HG03108 (cell line): ENCODE measurements at regions not wholly inside any gene's neighbourhood (a gene's known extent, or its start where the extent isn't known, plus 50 kb on each side); places are given as distances from the start of the nearest gene placed in this dataset.
"Not testable (repeated sequence)": the region's sequence is repeated elsewhere in the genome, so short reads cannot be mapped to it uniquely, and the experiment has no call there.

Source experiments
- ATAC-seq: cut with Tn5 transposase; IDR thresholded peaks from one replicate; pipeline ENCODE4 v1.9.1; 2021; ENCODE audit warnings: moderate library complexity; ENCODE audit not compliant: unreplicated experiment

DNA sequence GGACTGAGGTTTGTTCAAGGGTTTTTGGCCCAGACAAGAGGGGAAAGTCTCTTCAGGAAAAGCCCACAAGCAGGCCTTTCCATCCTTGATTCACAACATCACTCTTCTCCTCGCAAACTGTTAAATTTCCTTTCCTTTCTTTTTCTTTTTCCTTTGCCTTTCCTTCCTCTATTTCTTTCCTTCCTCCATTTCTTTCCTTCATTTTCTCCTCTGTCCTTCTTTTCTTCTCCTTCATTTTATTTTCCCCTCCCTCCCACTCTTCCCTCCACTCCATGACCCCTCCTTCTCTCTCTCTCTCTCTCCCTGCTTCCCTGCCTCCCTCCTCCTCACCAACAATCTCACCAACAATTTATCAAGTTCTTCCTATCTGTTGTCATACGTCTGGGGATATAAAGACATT, 89.1 kb downstream of the FAM72B start:
- ATAC-seq: not testable (repeated sequence)

DNA sequence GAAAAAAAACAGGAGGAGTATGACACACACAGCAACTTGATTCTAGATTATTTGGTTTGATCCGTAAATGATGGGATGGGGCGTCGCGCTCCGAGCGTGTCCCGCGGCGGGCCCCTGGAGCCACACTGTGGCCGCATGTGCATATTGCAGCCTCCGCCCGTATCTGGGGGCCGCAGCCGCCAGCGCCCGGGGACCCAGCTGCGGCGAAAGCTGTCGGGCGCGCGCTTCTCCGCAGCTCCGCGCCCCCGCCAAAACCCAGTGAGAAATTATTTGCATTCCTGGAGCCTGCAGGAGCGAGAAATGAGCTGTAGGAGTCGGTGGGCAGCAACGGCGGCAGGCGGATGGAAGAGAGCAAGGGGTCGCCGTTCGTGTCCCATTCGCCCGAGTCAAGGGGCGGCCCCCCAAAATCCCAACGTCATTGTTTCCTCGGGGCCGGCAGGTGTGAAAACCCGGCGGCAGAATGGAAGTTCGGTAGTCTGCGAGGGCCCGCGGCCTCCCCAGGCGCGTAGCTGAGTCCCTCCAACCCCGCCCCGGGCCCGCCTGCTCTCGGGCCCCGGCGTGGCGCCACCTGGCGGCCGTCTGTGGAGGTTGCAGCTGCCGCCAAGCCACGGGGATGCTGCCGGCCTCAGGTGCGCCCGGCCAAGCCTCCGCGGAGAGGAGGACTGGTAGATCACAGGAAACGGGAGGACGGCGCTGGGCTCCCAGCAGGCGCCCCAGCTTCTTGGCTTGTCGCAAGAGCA, 86.8 kb downstream of the FAM72B start:
- peak; percentile 88 for ATAC-seq

DNA sequence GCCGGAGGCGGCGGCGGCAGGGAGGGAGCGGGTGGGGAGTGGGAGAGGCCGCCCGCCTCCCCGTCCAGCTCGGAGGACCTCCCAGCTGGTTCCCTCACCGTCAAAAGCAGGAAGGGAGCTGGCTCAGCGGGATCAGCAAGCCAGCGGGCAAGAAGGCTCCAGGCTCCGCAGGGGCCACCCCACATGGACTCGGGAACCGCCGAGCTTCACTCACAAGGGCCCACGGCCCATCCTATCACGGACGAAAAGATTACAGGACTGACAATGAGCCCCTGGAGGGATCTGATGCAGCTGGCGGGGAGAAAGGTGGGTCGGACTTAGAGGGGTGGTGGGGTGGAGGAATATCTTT, 86.3 kb downstream of the FAM72B start:
- peak; percentile 4 for ATAC-seq

DNA sequence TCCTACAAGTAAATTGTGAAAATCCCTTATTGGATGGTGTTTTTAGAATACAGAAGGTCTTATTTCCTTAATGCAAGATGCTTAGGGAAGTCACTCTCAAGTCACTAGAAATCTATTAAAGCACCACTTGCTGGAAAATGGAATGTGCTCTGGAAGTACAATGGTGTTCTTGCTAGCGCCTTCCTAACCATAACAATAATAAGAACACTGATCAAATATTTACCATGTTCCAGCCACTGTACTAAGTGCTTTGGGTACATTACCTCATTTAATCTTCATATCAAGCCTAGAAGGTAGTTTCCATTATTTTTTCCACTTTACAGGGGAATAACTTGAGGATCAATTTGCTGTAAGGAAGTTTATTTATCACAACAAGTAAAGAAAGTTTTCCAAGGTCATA, 75.1 kb downstream of the FAM72B start:
- not testable (repeated sequence) for ATAC-seq

DNA sequence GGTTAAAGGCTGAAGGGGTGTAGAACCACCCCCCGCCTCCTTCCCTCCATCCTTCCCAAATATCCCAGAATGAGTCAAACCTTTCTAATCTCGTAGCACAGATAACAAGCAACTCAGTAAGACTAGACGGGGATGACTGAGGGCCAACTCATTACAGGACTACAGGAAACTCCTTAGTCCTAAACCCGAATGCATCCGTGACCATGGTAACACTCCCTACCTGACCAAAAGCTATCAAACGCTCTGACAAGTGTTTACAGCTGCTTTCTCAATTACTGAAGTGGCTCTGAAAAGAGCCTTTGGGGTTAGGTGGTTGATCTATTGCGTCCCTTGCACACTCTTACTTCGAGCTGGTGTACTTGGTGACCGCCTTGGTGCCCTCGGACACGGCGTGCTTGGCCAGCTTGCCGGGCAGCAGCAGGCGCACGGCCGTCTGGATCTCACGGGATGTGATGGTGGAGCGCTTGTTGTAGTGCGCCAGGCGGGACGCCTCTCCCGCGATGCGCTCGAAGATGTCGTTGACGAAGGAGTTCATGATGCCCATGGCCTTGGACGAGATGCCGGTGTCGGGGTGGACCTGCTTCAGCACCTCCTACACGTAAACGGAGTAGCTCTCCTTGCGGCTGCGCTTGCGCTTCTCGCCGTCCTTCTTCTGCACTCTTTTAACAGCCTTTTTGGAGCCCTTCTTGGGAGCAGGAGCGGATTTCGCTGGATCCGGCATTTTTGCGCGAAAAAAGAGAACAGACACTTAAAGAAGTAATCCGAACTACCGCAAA, 67.4 kb downstream of the FAM72B start:
- not testable (repeated sequence) for ATAC-seq

DNA sequence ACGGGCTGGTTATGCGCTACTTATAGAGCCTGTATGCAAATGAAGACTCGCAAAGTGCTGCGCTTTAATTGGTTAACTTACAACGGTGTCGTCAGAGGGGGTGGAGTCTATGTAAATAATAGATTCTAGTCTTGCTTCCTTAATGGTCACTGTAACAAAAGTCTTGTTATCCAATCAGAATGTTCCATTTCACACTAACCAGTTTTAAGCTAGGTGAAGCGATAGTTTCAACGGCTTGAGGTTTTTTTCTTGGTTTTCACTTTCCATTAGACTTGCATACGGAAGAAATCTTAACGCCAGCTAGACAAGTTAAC, 66.9 kb downstream of the FAM72B start:
- ATAC-seq: not testable (repeated sequence)

DNA sequence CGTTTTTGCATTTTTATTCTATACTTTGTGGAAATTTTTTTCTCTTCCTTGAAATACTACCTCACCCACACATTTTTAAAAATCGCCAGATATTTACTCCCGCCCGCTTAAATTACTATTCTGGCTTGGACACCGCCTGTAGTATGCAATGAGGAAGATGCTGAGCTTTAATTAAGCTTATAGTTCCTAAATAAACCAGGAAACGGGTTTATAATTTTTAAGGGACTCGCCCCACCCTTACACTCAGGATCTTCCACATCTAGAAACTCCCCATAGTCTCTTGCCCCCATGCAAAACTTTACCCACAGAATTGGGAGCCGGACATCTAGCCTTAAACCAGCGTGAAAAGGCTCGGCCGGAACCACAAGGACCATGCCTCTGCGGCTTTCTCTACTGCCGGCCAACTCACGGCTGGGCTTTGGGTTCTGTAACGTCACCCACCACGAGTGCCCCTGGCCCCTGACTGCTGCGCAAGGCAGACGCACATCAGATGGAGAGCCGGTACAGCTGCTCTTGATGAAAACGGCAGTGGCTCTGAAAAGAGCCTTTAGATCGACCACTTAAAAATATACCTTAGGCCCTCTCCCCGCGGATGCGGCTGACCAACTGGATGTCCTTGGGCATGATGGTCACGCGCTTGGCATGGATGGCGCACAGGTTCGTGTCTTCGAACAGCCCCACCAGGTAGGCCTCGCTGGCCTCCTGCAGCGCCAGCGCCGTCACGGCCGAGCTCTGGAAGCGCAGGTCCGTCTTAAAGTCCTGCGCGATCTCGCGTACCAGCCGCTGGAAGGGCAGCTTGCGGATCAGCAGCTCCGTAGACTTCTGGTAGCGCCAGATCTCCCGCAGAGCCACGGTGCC, 66.3 kb downstream of the FAM72B start:
- ATAC-seq: not testable (repeated sequence)
